SK-N-SH (cell line): ENCODE measurements at regions not wholly inside any gene's neighbourhood (a gene's known extent, or its start where the extent isn't known, plus 50 kb on each side); places are given as distances from the start of the nearest gene placed in this dataset.

Source experiments
- CTCF ChIP-seq: fragments of 200-600 bp; sonication (generic); IDR thresholded peaks from 2 replicates; pipeline ENCODE4 v1.6.1; 2017; ENCODE audit warnings: antibody characterized with exemption, mild to moderate bottlenecking, moderate library complexity
- RAD21 ChIP-seq: IDR thresholded peaks from 2 replicates; pipeline ENCODE4 v1.6.1; 2012; ENCODE audit warnings: mild to moderate bottlenecking, low read length

- TF ChIP-seq RAD21 (no peak), CTCF (no peak)
Observed at GRCh38 chr3:124663690-124664089, 66.6 kb upstream of the UMPS start.
